ENCODE measurements at regions not wholly inside any gene's neighbourhood (a gene's known extent, or its start where the extent isn't known, plus 50 kb on each side); places are given as distances from the start of the nearest gene placed in this dataset.

GRCh38 chr6:6826961-6827360 is 238.4 kb downstream of the LY86 start:
- TF ChIP-seq CTCF (conservative IDR thresholded peaks at IDR 0.05; ENCODE audit: low read length) (no peak), EZH2phosphoT487 (IDR thresholded peaks at IDR 0.05; ENCODE audit: borderline replicate concordance, low read depth, low read length) (no peak)
